Colonic mucosa (tissue), 4 donors: ENCODE measurements at regions not wholly inside any gene's neighbourhood (a gene's known extent, or its start where the extent isn't known, plus 50 kb on each side); places are given as distances from the start of the nearest gene placed in this dataset.

ENCODE experiments used
- DNase-seq: peaks from one replicate; pipeline ENCODE4 v3.0.0-alpha.2; 2020
- H3K27ac ChIP-seq: fragments of 200-600 bp; one replicate; pipeline ENCODE4 v1.8.0; 2021
- H3K27me3 ChIP-seq: fragments of 200-600 bp; one replicate; pipeline ENCODE4 v1.8.0; 2021
- H3K36me3 ChIP-seq: fragments of 200-600 bp; one replicate; pipeline ENCODE4 v1.8.0; 2021
- H3K4me1 ChIP-seq: fragments of 200-600 bp; one replicate; pipeline ENCODE4 v1.8.0; 2021; ENCODE audit warnings: mild to moderate bottlenecking
- H3K4me3 ChIP-seq: fragments of 200-600 bp; one replicate; pipeline ENCODE4 v1.8.0; 2021
- H3K9ac ChIP-seq, 2 donors: one replicate each; pipeline ENCODE4 v1.7.0; 2013; ENCODE audit warnings: control low read depth in 2 of 2, low read depth in 2 of 2, low read length in 2 of 2
- H3K9me3 ChIP-seq: fragments of 200-600 bp; one replicate; pipeline ENCODE4 v1.8.0; 2021
- CTCF ChIP-seq: fragments of 200-600 bp; IDR thresholded peaks from one replicate; pipeline ENCODE4 v1.8.0; 2022; ENCODE audit warnings: antibody characterized with exemption, mild to moderate bottlenecking
- intact Hi-C: fragments of 100-400 bp; cut with DNase I; formaldehyde crosslinking; loops from one replicate; pipeline ENCODE4 v1.14.1; 2022
- donor health status: healthy.
- donor health status: DM: no; HTN: no; CAD: no.
- donor health status: DM: no; HTN: no; CAD: no.

- no peak for TF ChIP-seq CTCF
- no peak overlapping the region for H3K9ac ChIP-seq
- H3K4me3 ChIP-seq: no peak overlapping the region
- intact Hi-C loops: no loop called here
- DNase-seq: no peak
- H3K27me3 ChIP-seq: no peaks in the 10 kb centered on the region
- H3K4me1 ChIP-seq: no peaks in the 10 kb centered on the region
- H3K27ac ChIP-seq: no peak overlapping the region
- H3K36me3 ChIP-seq: no peaks in the 10 kb centered on the region
- H3K9me3 ChIP-seq: no peaks in the 10 kb centered on the region
Observed at GRCh38 chr6:14286144-14286543, 168.6 kb downstream of the CD83 start.

GRCh38 chr6:14286634-14287428 is 169.3 kb downstream of the CD83 start:
- no peak overlapping the region for H3K9ac ChIP-seq
- no peak for DNase-seq
- no peaks in the 10 kb centered on the region for H3K27me3 ChIP-seq
- H3K27ac ChIP-seq: no peak overlapping the region
- TF ChIP-seq CTCF: no peak
- no peaks in the 10 kb centered on the region for H3K4me1 ChIP-seq
- no peaks in the 10 kb centered on the region for H3K36me3 ChIP-seq
- H3K4me3 ChIP-seq: no peak overlapping the region
- H3K9me3 ChIP-seq: no peaks in the 10 kb centered on the region
- intact Hi-C loops: no loop called here

- H3K36me3 ChIP-seq: no peaks in the 10 kb centered on the region
- intact Hi-C loops: no loop called here
- H3K27ac ChIP-seq: no peak overlapping the region
- H3K4me1 ChIP-seq: no peaks in the 10 kb centered on the region
- TF ChIP-seq CTCF: no peak
- no peak overlapping the region for H3K9ac ChIP-seq
- H3K27me3 ChIP-seq: no peaks in the 10 kb centered on the region
- H3K4me3 ChIP-seq: no peak overlapping the region
- no peak for DNase-seq
- H3K9me3 ChIP-seq: no peaks in the 10 kb centered on the region
Observed at GRCh38 chr6:14287707-14288106, 170.1 kb downstream of the CD83 start.

DNA sequence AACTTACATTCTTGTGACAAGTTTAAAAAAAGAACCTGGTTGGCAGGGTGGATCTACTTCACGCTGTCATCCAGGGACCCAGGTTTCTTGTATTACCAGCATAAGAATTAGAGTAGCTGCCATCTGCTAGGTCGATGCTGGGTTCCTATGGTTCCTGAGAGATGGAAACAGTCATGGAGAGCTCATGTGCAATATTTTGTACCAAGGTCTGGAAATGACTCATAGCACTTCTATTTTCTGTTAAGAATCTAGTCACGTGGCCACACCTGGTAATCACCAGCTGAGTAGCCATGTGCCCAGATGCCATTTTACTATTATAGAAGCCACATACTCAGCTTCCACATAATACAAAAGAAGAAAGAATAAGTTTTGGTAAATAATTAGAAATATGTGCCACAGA is 171.3 kb downstream of the CD83 start:
- Histone ChIP-seq H3K36me3 (no peaks in the 10 kb centered on the region), H3K4me3 (no peak overlapping the region), H3K9ac (no peak overlapping the region), H3K9me3 (no peaks in the 10 kb centered on the region), H3K27ac (no peak overlapping the region), H3K4me1 (no peaks in the 10 kb centered on the region), H3K27me3 (no peaks in the 10 kb centered on the region)
- no peak for DNase-seq
- intact Hi-C loops: no loop called here
- TF ChIP-seq CTCF: no peak

DNA sequence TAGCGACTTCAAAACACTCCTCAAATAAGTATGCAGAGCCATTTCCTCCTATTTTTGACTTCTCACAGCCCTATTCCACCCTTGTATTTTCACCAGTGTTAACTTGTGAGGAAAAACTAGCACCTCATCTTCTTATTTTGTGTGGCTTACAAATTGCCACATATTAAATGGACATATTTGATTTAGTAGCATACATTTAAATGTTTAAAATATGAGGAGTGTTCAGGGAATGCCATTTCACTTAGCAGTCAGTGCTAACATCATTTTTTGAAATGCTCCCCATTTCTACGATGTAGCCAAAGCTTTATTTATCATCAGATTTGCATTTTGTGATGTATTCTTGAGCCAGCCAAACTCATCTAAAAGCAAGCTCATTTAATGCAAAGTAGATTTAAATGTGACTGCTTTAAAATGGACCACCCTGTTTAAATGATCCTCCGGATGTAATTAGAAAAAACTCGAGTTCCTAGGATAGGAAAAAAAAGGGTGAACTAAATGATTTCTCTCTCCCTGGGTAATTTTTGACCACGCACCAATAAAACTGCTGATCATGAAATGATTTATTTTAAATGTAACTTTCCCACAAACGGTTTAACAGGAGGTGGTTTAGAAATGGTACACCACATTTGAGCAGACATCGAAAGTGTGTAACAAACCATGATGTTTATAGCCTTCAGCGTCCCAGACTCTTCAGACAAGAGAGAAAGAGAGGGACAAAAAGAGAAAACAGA is 172.6 kb downstream of the CD83 start:
- no peaks in the 10 kb centered on the region for H3K27me3 ChIP-seq
- no peaks in the 10 kb centered on the region for H3K4me1 ChIP-seq
- H3K9ac ChIP-seq: no peak overlapping the region
- no peaks in the 10 kb centered on the region for H3K36me3 ChIP-seq
- no peak overlapping the region for H3K4me3 ChIP-seq
- no peak overlapping the region for H3K27ac ChIP-seq
- TF ChIP-seq CTCF: no peak
- no peak for DNase-seq
- intact Hi-C loops: no loop called here
- H3K9me3 ChIP-seq: no peaks in the 10 kb centered on the region
